Ovary (tissue), 3 donors: ENCODE measurements at regions not wholly inside any gene's neighbourhood (a gene's known extent, or its start where the extent isn't known, plus 50 kb on each side); places are given as distances from the start of the nearest gene placed in this dataset.

Source experiments
- CTCF ChIP-seq, 3 donors: fragments of 450-650 bp in 2 of 3; fragments of 200-600 bp in 1 of 3; IDR thresholded peaks; one replicate each; pipeline versions ENCODE4 v1.5.1 to v1.8.0; 2016 to 2022; ENCODE audit warnings: antibody characterized with exemption in 3 of 3, mild to moderate bottlenecking in 1 of 3
- POLR2A ChIP-seq: fragments of 450-650 bp; IDR thresholded peaks from one replicate; pipeline ENCODE4 v1.6.1; 2017; ENCODE audit warnings: antibody characterized with exemption, mild to moderate bottlenecking, moderate library complexity
- donor health status: DM: no; HTN: no; CAD: no.

- no peak for TF ChIP-seq POLR2A
- no peak for TF ChIP-seq CTCF (IDR thresholded peaks at IDR 0.05)
Observed at GRCh38 chr18:61951396-61951795, 58.6 kb upstream of the RNF152 start.
